NCI-H187 (cell line): ENCODE measurements at regions not wholly inside any gene's neighbourhood (a gene's known extent, or its start where the extent isn't known, plus 50 kb on each side); places are given as distances from the start of the nearest gene placed in this dataset.

Source experiments
- DNase-seq, 2 experiments: peaks; one replicate each; lab custom pipeline; 2025; lab: John Stamatoyannopoulos, UW

GRCh38 chr6:113411011-113411410, 446.1 kb upstream of the MARCKS start:
- no peak for DNase-seq

- DNase-seq, result no peak
Observed at GRCh38 chr6:113412589-113413357, 444.4 kb upstream of the MARCKS start.

DNA sequence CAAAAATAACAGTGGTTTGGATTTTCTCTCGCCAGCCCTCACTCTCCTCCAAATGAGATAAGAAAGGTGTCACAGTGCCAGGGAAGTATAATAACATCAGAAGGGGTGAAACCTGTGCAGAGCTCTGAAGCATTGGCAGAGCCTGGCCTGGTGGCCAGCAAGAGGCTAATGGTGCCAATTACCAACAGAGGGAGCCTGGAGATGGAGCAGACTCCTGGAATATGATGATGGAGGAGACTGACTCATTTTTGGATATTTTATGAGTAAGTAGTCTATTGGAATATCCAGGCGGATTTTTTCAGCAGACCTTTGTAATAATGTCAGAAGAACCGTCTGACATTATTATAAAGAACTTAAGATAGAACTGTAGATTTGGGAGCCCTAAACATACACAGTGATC, 442.6 kb upstream of the MARCKS start:
- DNase-seq, result no peak

GRCh38 chr6:113416170-113416569, 441.0 kb upstream of the MARCKS start:
- DNase-seq, result no peak

GRCh38 chr6:113420290-113420689, 436.9 kb upstream of the MARCKS start:
- no peak for DNase-seq

DNA sequence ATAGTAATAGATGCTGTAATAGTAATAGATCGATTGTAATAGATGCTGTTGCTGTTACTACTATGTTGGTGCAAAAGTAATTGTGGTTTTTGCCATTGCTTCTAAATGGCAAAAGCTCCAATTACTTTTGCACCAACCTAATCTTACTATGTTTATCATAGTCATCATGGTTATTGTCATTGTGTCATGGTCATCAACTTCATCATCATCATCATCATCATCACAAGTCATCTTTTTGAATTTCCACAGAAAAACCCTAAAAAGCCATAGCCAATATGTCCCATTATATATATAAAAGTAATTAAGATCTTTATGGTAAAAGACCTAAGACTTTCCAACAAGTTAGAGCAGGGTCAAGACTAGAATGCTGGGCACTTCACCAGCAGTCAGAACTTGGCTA, 435.1 kb upstream of the MARCKS start:
- no peak for DNase-seq

DNA sequence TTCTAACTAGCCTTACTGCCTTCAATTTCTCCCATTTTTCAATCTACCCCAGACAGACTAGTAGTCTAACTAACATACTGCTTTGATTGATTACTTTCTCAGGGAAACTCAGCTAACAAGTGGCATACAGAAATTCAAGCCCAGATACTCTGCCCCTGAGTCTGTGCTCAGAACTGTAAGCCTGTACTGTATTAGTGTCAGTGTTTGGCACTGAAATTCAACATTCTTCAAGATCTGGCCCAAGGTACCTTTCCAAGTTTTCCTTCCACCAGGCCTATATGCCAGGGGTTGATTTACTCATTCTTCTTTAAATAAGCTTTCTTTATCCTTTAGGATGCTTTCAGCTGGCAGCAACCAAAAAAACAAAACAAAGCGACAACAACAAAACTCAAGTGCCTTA, 433.2 kb upstream of the MARCKS start:
- no peak for DNase-seq

DNA sequence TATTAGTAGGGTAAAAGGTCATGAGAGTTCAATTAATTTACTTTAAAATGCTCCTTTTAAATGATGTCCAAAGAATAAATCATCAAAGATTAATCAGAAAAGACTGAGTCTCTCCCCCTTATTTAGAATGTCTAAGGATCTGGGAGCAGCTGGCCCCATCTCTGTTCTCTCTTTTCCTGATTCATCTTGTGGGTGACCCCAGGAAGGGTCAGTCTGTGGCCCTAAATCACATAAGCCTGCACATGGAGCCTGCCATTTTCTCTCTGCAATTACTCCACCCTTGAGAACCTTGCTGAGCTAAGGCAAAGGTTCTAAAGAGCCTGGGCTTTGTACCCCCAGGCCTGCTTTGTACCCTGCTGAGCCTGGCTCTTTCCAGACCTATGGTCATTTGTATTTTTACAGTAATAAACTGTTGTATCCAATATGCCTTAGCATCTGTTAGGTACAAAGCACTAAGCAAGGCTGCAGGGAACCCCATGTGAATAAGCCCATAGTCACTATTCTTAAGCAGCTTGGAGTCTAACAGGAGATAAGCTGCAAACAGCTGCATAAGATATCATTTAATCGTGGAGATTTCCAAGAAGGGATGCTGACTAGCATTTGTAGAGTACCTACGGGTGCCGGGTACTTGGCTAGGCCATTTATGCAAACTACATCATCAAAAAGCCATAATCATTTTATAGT, 431.0 kb upstream of the MARCKS start:
- no peak for DNase-seq

DNA sequence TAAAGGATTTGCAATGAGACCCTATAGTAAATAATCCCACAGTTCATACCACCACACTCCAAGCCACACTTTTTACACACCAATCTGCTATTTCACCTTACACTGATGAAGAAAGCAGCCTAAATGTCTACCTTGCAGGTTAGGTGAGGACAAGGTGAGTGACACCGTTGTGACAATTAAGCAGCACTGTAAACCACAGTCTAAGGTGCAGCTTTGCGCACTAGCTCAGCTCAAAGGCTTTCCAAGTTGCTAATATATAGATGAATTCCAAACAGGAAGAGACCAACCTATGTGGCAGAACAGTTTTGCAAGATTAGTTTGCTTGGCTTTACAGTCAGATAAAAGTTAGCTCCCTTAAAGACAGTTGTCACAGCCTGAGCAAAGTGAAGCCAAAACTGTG, 429.5 kb upstream of the MARCKS start:
- no peak for DNase-seq

- no peak for DNase-seq
Observed at GRCh38 chr6:113428702-113429101, 428.4 kb upstream of the MARCKS start.

DNA sequence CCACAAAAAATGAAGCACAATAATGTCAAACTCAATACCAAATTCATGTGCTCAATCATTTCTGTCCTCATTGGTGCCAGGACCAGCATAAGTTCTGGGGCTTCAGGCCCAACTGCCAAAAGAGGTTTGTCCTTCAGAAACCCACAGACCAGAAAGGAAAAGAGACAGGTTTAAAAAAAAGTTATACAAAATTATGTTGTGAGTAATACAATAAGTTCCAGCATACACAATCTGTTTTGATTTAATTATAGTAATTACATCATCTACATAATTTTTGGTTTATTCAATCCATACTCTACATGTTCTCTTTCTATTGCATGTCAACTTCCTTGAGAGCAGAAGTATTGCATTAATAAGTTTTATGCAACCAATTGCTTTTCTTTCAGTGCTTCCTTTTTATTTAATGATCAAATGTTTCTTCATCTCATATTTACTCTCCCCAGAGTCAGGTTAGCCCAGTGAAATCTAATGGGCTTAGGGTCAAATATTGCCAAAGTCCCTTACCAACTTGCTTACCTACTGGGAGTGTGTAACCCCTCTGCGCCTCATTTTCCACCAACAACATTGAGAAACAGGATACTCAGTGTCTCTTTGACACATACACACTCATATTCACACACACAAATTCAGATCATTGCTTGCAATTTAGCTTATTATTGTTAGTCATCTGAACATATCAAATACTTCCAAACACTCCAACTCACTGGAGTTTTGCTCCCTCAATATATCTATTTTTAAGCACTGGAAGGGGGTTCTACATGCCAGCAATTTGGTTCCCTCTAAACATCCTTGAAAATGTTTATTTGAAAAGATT, 424.4 kb upstream of the MARCKS start:
- DNase-seq, result no peak

- no peak for DNase-seq
Observed at GRCh38 chr6:113433335-113433991, 423.7 kb upstream of the MARCKS start.

- no peak for DNase-seq
Observed at GRCh38 chr6:113434641-113435040, 422.5 kb upstream of the MARCKS start.

DNA sequence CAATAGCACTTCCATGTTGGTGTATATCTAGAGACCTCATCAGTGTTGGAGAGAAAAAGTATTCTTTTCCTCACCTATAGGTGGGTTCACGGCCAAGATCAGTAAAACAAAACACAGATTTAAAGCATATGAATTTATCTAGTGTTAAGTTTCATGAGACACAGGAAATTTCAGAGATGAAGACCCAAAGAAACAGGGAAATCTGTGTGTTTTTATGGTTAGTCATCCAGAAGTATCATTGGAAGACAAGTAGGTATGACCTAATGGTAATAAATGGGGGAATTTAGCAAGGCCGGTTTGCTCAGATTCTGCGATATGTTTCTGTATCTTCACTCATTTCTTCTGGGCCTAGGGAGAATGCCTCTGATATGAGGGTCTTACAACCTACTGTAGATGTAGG, 419.6 kb upstream of the MARCKS start:
- DNase-seq, result no peak

DNA sequence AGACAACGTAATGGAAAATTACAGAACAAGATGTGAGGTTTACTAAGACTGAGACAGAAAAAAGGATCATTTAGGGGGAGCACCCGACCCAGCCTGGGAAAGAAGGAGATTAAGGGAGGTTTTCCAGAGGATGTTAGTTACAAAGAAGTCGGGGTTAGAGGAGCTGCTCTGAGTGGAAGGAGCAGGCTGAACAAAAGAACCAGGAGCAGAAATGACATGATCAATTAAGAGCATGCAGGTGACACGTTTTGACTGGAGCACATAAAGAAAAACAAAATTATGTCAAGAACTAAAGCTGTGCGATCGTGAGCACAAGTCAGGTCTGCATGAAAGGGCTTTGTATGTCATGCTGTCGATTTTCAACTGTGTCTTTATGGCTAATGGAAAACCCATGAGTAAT, 417.3 kb upstream of the MARCKS start:
- DNase-seq, result no peak

GRCh38 chr6:113442040-113442439, 415.1 kb upstream of the MARCKS start:
- no peak for DNase-seq

- no peak for DNase-seq
Observed at GRCh38 chr6:113445201-113445600, 411.9 kb upstream of the MARCKS start.

DNA sequence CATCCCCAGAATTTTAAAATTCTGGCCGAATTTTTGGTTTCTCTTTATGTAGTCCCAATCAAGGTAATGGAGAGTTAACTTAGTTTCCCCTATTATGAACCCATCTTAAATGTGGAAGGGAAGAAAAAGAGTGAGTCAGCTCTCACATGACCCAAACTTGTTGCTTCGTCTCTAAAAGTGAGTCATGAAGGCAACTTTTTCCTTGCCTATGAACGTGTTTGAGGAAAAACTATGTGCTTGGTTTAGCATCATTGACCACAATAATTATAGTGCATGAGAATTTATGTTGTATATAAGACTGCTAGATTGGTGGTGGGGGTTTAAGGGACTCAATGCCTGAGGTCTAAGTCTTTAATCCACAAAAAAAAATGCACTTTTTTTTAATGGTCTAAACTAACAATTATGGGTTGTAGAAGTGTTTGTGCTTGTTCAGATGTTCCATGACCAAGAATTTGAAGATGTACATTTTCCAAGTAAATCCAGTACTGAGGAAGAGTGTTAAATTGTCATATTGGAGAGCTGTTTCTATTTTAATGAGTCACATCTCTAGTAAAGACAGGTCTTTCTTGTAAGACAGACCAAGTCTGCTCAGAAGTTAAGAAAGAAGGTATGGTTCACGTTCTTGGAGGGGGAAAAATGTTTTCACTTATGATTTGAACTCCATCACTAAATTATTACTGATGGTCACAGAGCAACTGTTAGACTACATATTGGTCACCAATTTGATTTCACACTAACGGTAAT, 409.9 kb upstream of the MARCKS start:
- no peak for DNase-seq

GRCh38 chr6:113449051-113449450, 408.1 kb upstream of the MARCKS start:
- no peak for DNase-seq

DNA sequence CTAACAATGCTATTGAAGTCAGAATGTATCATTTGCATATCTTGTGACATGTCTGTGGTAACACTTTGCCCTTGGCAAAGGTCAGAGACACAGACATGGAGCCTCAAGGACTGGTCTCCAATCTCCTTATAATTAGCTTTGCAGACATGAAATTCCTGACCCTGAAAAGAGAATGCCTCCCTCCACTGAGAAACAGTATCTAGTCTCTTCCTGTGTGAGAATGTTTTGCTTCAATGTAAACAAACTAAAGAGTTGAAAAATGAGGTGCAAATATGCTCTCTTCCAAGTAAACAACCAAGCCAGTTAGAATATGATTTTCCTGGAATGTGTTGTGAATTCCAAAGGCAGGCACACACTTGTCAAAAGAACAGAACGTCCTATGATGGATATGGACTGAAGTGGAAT, 407.1 kb upstream of the MARCKS start:
- DNase-seq, result no peak

DNA sequence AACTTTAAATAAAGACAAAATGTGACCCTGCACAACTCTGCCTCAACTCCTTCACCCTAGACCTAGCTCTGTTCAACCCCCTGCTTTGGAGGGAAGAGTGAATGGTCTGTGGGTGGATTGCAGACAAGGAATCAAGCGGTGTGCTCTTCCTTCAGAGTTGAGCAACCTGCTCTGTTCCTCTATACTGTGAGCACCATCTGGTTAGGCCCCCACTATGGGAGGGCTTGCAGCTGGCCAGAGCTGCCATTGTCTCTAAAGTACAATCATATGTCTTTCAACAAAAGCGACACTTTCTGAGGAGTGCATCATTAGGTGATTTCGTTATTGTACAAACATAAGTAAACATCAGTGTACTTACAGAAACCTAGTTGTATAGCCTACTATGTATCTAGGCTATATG, 406.1 kb upstream of the MARCKS start:
- no peak for DNase-seq

DNA sequence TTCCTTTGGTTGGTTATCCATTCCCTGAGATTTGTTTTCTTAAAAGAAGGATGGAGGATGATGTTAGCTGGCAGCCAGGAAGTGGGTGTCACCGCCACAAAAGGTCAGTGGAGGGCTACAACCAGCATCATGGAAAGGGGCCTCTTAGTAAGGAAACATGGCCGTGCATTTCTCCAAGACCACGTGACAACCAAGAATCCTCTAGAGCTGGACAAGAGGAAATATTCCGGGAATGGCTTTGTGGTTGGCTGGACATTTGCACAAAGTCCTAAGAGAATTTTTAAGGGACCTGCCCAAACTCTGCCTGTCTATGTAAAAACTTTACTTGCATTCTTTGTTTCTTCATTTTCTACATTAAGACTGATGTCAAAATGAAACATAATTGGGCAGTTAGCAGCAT, 399.9 kb upstream of the MARCKS start:
- no peak for DNase-seq
